ENCODE measurements at regions not wholly inside any gene's neighbourhood (a gene's known extent, or its start where the extent isn't known, plus 50 kb on each side); places are given as distances from the start of the nearest gene placed in this dataset.

DNA sequence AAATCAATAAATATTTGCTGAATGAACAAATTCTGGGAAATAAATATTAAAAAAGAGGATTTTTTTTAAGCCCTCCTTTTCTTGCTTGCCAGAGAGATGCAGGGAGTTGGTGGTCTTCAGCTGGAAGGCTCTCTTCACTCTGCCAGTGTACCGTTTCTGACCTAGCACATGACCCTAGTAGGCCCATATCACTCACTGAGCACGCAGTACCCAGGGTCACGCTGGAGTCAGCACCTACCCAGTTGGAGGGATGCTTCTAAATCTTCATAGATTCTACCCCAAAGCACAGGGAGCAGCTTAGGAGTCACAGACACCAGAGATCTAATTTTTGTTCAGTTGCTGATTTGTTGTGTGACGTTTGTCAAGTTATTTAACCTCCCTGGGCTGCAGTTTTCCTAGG, 195.4 kb upstream of the TBX3 start:
- DNase-seq (ENCODE audit: low spot score) = no peak

DNA sequence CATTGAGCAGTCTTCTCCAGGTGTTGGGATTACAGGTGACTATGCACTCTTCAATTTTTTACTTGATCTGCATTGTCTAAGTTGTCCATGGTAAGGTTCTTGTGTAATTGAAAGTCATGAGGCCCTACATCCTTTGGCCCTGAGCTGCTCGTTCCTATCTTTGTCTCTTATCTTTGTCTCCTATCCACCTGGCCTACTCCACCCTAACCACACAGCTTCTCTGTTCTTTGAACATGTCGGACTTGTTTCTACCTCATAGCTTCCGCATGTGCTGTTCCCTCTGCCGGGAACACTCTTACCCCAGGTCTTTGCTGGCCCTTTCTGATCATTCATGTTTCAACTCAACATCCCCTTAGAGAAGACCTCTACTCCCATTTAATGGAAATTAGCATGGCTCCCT, 194.8 kb upstream of the TBX3 start:
- no peak for DNase-seq (ENCODE audit: low spot score)

DNA sequence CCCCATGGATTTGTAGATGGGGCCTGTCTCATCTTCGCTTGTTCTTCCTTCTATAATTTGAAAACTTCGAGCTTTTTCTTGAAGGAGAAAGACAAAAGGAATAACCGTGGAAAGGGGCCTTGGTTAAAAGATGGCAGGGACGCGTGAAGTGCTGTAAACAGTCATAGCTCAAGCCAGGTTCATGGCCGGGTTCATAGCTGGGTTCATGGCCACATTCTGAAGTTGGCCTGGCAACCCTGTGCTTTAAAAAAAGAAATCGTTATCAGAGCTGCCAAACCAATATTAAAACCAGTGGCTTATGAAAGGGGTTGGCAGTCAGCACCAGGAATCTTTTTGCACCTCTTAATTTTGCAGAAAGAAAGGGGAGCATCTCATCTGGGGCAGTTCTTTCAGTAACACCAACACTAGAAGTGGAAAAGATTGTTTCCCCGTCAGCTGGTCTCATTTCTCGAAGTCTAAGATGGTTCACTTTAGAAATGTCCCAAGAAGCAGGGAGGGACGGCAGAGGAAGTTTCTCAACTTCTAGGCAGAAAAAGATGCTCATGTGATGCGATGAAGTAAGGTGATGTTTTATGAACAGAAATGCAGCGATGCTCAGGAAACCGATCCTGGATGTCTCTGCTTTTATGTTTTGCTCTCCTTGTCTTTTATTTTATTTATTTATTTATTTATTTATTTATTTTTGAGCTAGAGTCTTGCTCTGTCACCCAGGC, 193.1 kb upstream of the TBX3 start:
- DNase-seq (ENCODE audit: low spot score) = no peak

DNA sequence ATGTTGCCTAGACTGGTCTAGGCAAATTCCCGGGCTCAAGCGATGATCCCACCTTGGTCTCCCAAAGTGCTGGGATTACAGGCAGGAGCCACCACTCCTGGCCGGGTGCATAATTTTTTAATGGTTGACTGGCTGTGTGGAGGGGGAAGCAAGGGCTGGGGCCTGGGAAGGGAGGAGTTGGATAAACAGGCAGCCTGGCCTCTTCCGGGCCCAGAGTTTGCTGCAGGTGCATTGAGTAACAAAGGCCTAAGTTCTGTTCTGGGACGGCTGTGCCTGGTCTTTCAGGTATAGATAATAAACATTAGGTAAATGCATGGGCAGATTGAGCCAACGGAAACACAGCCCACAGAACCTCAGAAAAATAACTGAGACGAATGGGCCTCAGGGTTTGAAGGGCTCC, 191.3 kb upstream of the TBX3 start:
- no peak for DNase-seq (ENCODE audit: low spot score)

DNA sequence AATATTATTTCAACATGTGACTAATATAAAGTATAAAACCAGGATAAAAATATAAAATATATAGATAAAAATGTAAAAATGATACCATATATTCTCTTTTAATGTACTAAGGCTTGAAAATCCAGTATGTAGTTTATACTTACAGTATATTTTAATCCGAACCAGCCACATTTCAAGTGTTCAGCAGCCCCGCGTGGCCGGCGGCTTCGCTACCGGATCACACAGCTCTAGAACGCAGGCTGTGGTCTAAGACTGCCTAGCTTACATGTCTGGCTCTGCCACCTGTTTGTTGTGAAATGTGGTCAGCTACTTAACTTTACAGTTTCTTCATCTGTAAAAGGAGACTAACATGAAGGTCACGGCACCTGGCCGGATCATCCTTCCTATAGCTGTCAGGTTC, 189.7 kb upstream of the TBX3 start:
- DNase-seq (ENCODE audit: low spot score) = no peak

DNA sequence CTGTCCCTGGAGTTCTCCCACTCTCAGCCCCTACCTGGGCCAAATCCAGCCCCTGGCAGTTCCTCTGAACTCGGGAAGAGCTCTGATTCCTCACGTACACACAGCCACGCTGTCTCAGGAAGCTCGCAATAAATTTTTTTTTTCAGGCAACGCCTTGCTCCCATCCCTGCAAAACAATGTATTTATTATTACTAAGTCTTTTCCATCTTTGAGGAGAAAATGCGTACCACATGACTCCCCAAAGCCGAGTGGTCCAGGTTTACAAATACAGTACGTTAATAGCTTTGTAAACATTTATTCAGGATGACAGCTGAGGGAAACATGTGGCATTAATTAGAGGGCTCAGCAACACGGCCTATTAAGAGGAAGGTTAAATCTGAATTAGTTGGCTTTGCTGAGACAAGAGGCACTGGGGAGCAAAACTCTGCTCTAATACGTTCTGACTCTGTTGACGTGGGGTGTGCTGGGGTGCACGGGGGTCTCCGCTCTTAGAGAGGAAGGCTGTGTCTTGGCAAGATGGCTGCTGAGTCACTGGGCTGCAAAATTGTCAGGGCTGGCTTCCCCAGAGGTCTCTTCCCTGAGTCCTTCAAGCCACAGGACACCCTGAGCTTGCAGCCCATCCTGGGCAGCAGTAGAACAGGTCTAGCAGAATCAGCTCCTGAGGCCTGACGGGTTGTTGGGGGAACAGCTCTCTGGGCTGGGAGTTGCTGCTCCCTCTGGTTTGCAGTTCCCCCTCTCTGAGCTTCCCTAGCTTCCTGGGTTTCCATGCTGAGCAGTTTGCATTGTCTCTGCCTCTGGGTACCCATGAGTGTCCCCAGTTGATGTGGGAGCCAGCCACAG, 185.2 kb upstream of the TBX3 start:
- DNase-seq (ENCODE audit: low spot score) = no peak

DNA sequence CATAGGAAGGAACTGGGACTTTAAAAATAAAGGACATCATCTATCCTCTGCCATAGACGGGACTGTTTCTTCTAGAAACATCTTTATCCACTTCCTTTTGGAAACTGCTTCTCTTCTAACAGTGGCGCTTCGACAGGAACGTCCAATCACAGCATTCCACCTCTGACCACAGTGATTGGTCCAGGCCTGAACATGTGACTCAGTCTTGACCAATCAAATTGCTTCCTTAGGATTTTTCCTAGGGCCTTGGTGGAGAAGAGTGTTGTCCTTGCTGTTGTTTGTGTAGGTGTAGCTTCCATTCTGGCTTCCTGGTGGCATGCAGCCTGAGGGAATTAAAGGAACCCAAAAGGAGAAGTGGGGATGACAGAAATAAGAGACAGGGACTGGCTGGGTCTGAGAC, 182.4 kb upstream of the TBX3 start:
- DNase-seq (ENCODE audit: low spot score) = no peak

DNA sequence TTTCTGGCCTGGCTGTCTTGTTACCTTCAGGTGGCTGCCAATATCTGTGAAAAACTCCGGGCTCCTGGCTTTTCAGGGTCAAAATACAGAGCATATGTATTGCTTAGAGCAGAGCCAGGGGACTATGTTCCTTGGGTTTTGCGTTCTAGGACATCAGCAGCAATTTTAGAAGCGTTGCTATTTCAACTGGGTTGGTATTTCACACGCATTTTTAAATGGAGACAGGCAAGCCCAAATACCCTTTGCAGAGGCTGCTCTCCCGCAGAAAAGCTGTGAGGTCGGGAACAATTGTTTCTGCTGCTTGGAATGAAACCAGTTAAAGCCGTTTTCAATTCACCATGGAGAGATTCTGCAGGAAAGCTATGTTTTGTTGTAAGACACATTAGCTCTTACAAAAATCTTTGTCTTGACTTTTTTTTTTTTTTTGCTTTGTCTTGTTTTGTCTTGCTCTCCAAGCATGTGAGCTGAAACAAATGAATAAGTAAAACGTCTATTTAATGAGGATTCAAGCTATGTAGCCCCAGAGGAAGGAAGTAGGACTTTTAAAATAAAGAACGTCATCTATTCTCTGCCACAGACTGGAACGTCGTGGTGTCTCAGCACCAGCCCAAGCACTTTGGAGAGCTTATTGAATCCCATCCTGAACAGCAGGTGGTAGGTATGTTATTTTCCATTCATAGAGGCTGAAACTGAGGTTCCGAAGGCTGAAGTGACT, 181.0 kb upstream of the TBX3 start:
- DNase-seq (ENCODE audit: low spot score) = no peak

DNA sequence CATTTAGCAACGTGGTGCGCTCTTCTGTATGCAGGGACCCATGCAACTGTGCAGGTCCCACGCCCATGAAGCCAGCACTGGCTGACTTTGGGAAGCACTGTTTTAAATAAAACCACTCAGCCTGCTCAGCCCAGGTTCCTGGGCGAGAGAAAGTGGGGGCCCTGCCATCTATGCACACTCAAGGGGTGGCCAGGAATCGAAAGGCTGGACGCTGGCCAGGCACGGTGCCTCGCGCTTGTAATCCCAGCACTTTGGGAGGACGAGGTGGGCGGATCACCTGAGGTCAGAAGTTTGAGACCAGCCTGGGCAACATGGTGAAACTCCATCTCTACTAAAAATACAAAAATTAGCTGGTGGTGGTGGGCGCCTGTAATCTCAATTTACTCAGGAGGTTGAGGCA, 179.9 kb upstream of the TBX3 start:
- DNase-seq (ENCODE audit: low spot score) = no peak

DNA sequence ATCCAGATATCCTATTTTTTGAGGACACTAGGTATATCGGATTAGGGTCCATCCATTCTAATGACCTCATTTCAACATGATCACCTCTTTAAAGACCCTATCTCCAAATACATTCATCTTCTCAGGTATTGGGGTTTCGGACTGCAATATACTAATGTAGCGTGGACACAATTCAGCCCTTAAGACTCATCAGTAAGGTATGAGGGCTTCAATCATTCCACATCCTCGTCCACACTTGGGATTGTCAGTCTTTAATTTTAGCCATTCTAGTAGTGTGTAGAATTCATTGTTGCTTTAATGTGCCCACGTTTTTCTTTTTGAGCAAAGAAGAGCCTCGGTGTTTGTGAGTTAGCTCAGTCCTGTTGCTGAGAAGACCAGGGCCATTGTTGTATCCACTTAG, 177.0 kb upstream of the TBX3 start:
- no peak for DNase-seq (ENCODE audit: low spot score)

DNA sequence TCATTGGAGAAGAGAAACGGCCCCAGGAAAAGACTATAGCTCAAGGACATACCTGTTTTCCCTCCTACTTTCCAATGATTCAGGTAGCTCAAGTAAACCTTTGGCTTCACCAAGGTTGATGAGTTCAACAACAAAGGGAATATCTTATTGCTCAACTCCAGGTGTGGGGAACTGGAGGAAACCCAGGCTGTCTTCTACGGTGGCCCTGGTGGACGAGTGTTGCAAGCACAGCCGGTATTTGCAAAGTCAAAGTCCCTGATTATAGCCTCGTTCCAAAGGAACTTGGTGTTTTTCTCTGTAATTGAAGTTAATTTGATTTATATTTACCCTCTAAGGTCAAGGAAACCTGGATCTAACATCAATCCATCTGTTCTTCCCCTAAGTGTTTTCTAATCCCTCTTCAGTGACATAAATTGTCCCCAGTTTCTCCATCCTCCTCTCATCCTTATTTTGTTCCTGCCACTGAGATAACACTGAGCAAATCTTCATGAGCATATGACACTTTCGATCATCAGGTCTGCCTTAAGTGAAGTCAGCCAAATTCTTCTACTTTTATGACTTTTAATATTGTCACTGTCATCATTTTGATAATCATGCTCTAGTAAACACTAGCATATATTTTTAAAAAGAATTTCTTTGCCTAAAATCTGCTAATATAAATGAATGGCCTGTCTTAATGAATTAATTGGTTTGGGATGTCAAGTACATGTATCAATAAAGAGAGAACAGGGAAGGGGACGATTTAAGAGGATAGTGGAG, 174.6 kb upstream of the TBX3 start:
- DNase-seq (ENCODE audit: low spot score) = no peak

DNA sequence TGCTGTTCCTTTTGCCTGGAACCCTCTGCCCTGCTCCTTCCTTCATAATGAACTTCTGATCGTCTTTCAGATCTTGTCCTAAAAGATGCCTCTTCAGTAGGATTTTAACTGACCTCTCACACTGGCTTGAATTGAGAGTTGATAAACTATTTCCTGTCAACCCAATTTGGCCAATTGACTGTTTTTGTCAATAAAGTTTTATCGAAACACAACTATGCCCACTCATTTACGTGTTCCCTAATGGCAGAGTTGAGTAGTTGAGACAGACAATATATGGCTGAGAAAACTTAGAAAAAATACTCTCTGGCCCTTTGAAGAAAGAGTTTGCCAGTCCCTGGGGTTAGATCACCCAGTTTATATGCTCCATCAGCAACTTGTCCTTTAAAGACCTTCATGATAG, 171.7 kb upstream of the TBX3 start:
- DNase-seq (ENCODE audit: low spot score) = no peak

DNA sequence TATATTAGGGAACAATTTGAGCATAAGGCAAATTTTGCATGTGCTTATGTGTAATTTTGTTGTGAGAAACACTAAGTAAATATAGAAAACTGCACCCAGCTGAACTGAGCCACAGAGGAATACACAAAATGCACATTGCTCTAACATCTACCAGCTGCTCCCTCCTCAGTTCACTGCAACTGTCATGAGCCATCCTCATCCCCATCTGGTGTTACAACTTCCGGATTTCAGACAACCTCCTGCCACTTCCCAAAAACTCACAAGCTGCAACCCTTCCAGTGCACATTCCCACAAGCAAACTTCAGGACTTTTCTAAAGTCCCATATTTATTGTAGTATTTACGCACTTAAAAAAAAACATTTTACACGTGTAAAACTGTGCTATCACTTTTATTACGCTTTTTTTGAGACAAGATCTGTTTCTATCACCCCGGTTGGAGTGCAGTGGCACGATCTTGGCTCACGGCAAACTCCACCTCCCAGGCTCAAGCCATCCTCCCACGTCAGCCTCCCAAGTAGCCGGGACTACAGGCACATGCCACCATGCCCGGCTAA, 169.1 kb upstream of the TBX3 start:
- no peak for DNase-seq (ENCODE audit: low spot score)

DNA sequence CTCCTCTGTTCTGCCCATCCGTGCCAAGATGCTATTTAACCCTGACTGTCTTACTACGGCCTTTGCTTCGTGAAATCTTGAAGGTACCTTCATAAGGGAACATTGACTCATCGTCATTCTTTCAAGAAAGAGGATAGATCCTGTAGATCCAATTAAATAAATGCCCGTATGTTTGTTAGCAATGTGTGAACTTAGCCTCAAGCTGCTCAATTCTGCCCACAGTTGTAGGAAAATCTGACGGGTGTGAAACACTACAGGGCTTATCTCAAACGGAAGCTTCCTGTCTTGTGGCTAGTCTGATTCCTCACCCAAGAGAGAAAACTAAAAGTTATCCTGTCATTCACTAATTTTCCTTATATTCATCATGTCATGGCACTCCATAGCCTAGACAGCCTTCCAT, 168.0 kb upstream of the TBX3 start:
- DNase-seq (ENCODE audit: low spot score) = no peak

DNA sequence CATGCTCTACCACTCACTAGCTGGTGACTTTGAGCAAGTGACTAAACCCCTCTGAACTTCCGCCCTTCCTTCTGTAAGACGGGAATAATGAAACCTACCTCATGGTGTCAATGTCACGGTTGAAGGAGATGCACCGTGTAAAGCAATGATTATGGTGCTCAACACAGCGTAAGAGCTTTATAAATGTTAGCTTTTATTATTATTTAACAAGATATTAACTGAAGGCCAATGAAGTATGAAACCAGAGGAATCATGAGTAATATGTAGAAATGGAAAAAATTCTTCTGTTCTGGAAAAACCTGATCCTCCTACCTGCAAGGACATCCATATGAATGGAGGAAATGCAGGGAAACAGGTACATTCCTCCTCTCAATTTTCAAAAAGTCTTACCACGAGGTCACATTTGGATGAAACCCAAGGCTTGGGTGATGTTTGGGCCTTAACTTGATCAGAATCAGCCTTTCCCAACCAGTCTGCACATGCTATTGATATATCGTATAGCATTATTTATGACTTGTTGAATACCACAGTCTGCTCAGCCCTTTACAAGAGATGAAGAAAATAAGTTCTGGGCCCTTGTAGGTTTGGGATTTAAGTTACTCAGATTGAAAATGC, 166.8 kb upstream of the TBX3 start:
- DNase-seq (ENCODE audit: low spot score) = no peak

DNA sequence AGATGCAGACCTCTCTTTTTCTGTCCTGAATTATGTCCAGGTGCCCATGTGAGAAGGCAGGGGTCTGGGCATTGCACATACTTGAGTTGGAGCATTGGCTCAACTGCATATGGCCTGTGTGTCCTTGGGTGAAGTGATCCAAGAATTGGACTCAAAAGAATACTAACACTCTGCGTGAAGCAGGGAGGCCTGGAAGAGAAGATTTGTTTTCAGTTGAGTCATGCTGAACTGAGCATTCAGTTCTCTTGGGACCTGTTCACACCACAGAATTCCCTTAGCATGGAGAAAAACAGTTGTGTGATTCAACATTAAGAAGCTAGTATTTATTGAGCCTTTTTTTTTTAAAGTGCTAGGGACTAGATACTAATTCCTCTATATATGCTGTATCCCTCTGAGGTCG, 164.7 kb upstream of the TBX3 start:
- no peak for DNase-seq (ENCODE audit: low spot score)

DNA sequence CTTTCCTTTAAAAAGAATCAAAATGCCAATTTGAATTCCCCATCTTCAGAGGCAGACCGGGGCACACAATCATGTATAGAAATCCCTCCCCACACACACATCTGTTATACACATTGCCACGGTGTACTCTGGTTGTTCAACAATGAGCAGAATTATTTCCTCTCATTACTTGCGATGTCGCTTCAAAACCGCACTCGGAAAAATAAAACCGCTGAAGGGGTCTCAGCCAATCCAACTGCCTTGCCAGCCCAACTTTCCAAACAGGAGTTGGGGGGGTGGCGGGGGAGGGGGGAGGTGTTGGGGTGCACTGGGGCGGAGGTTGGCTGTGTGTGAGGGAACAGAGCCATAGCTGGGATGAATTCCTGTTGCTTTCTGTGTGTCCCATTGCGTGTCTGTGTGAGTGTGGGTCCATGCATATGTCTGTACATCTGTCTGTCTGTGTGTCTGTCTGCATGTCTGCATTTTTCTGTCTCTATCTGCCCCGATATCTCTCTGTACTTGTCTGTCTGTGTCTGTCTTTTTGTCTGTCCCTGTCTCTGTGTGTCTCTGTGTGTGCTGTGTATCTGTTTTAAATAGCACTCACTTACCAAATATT, 163.6 kb upstream of the TBX3 start:
- DNase-seq (ENCODE audit: low spot score) = no peak

DNA sequence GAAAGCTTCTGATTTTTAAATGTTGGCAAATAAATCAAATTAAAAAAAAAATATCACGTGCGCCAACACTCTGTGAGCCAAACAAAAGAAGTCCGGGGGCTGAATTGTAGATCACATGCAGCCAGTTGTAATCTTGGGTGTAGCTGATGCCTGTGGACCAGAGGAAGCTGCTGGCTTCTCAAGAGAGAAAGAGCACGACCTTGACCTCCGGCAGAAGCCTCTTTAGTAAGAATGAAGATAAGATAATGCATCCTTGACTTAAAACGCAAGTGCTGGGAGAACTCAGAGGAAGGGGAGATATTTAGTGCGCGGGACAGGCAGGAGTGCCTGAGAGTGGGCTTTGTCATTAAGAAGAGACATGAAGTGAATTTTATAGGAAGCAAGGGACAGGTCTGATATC, 162.8 kb upstream of the TBX3 start:
- no peak for DNase-seq (ENCODE audit: low spot score)

DNA sequence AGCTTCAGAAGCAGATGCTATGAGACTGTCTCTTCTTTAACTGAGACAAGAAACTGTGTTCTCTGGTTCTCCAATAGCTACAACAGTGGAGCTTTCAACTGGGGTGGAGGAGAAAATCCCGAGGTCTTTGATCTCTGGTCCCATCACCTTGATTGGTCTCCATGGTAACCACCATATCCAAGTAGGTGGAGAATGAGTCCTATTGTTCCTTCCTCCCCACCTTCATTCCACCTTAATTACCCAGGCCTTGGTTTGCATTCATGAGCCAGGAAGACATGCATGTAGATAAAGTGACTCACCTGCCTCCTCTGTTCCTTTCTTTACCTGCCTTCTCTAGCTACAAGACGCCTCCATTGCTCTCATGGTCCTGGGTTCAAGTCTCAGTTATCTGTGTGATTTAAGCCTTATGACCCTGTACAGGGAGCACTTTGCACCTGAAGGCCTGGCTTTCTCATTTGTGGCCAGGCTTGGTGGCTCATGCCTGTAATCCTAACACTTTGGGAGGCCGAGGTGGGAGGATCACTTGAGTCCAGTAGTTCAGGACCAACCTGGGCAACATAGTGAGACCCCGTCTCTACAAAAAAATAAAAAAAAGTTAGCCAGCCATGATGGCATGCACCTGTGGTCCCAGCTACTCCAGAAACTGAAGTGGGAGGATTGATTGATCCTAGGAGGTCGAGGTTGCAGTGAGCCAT, 157.7 kb upstream of the TBX3 start:
- no peak for DNase-seq (ENCODE audit: low spot score)

DNA sequence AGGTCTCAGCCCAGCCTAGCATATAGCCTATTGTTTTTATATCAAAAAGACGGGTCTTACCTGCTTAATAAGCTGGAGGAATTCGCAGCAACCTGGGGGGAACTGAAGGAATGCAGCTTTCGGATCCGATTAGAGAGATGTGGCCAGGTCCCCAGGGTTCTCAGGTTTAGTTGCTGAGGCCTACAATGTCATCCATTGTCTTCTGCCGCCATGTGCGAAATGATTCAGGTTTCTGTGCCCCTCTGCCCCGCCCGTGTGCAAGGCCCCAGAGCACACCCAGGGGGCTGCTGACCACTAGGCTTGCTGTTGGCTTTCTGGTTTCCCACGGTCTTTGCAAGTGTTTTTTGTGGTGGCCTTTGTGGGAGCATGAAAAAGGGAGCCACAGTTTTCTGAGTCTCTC, 154.5 kb upstream of the TBX3 start:
- no peak for DNase-seq (ENCODE audit: low spot score)

All from mesenteric fat pad (tissue), 1 donor.